ENCODE measurements at regions not wholly inside any gene's neighbourhood (a gene's known extent, or its start where the extent isn't known, plus 50 kb on each side); places are given as distances from the start of the nearest gene placed in this dataset.

DNA sequence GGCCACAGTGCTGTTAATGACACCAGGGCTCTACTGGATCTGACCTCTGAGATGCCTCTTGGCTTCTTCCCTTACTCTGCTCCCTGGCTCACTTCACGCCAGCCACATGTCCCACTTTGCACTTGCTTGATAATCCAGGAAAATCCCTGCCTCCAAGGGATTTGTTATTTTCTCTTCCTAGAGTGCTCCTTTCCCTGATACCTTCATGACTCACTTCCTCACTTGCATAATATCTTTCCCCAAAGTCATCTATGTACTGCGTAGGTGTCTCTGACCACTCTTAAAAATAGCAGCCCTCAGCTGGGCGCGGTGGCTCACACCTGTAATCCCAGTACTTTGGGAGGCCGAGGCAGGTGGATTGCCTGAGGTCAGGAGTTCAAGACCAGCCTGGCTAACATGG is 572.3 kb downstream of the PLCL1 start:
- H3K4me2 ChIP-seq: no peak overlapping the region; a peak in 1 of 22 replicates
- no peak overlapping the region for H3K27ac ChIP-seq
- H4K20me1 ChIP-seq: no peaks in the 10 kb centered on the region
- no peaks in the 10 kb centered on the region for H3K27me3 ChIP-seq
- no peak for TF ChIP-seq Cebpa-rat (IDR thresholded peaks at IDR 0.05)
- H3K9me3 ChIP-seq (replicated peaks in 1 of 11): no peaks in the 10 kb centered on the region
- H3K4me1 ChIP-seq: peaks cover 0 to 20% (median 12%) of the 10 kb centered on the region in 10 experiments; a peak in 13 of 20 replicates
- H3K9ac ChIP-seq: no peak overlapping the region
- H3K4me3 ChIP-seq: no peak overlapping the region
- no peaks in the 10 kb centered on the region for H3K36me3 ChIP-seq

DNA sequence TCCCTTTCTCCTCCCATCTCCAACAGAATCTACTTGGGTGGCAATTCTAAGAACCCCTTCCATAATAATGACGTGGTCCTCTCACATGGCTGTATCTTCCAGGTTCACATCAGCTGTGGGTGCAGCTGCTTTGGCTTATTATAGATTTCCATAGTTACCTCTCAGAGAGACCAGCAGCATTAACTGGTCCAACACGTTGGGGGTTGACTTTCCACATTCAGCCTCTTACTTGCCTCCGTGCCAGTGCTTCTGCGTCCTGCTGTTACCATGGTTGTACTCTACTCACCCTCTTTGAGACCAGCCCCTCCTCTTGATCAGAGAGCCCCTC is 570.7 kb downstream of the PLCL1 start:
- no peaks in the 10 kb centered on the region for H4K20me1 ChIP-seq
- H3K4me3 ChIP-seq: no peak overlapping the region
- no peaks in the 10 kb centered on the region for H3K36me3 ChIP-seq
- no peaks in the 10 kb centered on the region for H3K9me3 ChIP-seq (replicated peaks in 1 of 11)
- no peak overlapping the region for H3K27ac ChIP-seq
- peaks cover 0 to 22% (median 14%) of the 10 kb centered on the region in 10 experiments; a peak in 14 of 20 replicates for H3K4me1 ChIP-seq
- no peak overlapping the region for H3K9ac ChIP-seq
- no peaks in the 10 kb centered on the region for H3K27me3 ChIP-seq
- peak overlapping the region in 3 of 11 experiments; percentile 23 to 46 (median 23); a peak in 5 of 22 replicates for H3K4me2 ChIP-seq
- no peak for TF ChIP-seq Cebpa-rat (IDR thresholded peaks at IDR 0.05)

DNA sequence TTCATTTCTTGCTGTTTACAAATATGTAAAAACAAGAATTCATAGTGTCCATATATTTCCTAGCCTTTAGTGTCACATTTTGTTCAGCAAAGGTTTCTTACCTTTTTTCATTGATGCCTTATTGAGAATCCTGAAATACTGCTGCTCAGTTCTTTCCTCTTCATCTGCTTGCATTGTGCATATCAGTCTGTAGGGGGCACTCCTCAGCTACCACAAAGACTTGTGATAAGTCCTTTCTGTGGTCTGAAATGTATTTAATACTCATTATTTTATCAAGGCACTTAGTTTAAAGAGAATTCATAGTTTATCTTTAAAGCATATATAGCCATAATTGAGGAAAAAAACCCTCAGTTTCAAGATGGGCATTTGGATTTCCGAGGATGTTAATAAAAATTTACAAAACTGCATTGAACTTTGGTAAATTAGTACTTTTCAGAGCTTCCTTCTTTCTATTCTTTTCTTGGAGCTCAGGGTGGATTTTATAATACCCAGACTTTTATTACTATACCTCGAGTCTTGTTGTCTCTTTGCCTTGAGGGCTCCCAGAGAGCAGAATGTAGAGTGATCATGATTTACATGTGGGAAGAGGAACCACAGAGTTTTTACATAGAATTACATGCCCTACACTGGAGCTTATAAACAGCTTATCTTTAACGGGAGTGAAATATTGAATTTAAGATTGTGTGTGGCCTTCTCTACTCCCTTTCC is 570.1 kb downstream of the PLCL1 start:
- no peaks in the 10 kb centered on the region for H3K9me3 ChIP-seq (replicated peaks in 1 of 11)
- no peak overlapping the region for H3K27ac ChIP-seq
- H3K4me3 ChIP-seq: no peak overlapping the region
- no peaks in the 10 kb centered on the region for H3K27me3 ChIP-seq
- no peak for TF ChIP-seq Cebpa-rat (IDR thresholded peaks at IDR 0.05)
- H3K9ac ChIP-seq: no peak overlapping the region
- peaks cover 0 to 22% (median 14%) of the 10 kb centered on the region in 10 experiments; a peak in 14 of 20 replicates for H3K4me1 ChIP-seq
- H3K36me3 ChIP-seq: no peaks in the 10 kb centered on the region
- H3K4me2 ChIP-seq: peak overlapping the region in 3 of 11 experiments; percentile 23 to 46 (median 23); a peak in 5 of 22 replicates
- no peaks in the 10 kb centered on the region for H4K20me1 ChIP-seq

DNA sequence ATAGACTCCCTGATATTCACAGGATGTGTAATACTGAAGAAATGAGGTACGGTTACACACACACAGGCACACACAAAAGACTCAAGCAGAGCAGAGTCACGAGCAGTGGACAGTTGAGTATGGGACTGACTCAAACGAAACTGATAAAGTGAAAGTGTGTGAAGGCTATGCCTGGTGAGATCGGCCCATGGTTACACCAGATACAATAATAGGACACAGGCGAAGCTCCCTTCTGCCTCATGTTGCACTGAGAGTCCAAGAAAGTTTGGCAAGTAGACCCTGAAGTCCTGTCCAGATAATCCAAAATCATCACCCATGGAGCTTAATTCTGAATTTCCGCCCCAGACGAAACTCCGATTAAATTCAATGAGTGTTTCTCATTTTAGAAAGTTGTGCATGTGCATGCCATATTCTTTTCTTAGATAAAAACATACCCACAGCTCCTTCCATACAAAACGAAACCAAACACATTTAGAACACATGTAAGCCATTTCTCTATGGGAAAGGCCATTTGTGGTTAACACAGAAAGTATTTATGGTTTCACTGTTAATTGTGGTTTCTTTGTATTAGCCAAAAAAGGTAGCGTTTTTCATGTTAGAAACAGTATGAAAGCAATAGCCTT is 567.6 kb downstream of the PLCL1 start:
- H3K9ac ChIP-seq: peak overlapping the region in 9 of 11 experiments; percentile 13 to 68 (median 44); a peak in 16 of 22 replicates
- peak overlapping the region; percentile 29 to 62 (median 48); a peak in 17 of 20 replicates for H3K4me3 ChIP-seq

DNA sequence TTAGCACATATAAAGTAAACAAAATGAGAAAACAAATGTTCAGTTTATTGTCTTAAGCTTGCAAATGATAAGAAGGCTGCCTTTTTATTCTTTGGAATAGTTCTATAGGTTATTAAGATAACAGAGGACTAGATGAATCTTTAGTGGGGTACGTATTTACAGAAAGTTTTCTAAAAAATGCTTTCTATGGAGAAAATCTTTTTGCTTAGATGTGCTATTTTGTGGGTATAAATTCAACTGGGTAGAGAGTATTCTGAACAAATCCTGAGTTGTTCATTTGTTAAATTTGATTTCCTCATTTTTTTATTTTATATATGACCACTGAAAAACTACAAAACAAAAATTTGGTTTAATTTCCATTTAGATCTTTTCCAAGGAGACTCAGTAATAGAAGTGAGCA is 566.9 kb downstream of the PLCL1 start:
- Histone ChIP-seq H3K4me2 (peak overlapping the region in 9 of 11 experiments; percentile 63 to 97 (median 82); a peak in 14 of 22 replicates), H3K4me3 (peak overlapping the region in 2 of 10 experiments; percentile 43 to 53; a peak in 2 of 20 replicates), H3K36me3 (no peaks in the 10 kb centered on the region), H3K9ac (no peak overlapping the region; a peak in 1 of 22 replicates), H3K27me3 (no peaks in the 10 kb centered on the region), H3K27ac (no peak overlapping the region; a peak in 1 of 22 replicates), H3K9me3 (replicated peaks in 1 of 11) (no peaks in the 10 kb centered on the region), H4K20me1 (no peaks in the 10 kb centered on the region), H3K4me1 (peaks cover 0 to 22% (median 14%) of the 10 kb centered on the region in 10 experiments; a peak in 14 of 20 replicates)
- TF ChIP-seq Cebpa-rat (IDR thresholded peaks at IDR 0.05): no peak

More for the DNA sequence above, 567.6 kb downstream of the PLCL1 start:
- H4K20me1 ChIP-seq: no peaks in the 10 kb centered on the region
- no peak for TF ChIP-seq Cebpa-rat (IDR thresholded peaks at IDR 0.05)
- H3K9me3 ChIP-seq (replicated peaks in 1 of 11): no peaks in the 10 kb centered on the region
- peak overlapping the region in 8 of 11 experiments; percentile 18 to 68 (median 30); a peak in 13 of 22 replicates for H3K27ac ChIP-seq
- no peaks in the 10 kb centered on the region for H3K36me3 ChIP-seq
- peaks cover 0 to 22% (median 14%) of the 10 kb centered on the region in 10 experiments; a peak in 14 of 20 replicates for H3K4me1 ChIP-seq
- peak overlapping the region; percentile 63 to 97 (median 80) for H3K4me2 ChIP-seq
- H3K27me3 ChIP-seq: no peaks in the 10 kb centered on the region

DNA sequence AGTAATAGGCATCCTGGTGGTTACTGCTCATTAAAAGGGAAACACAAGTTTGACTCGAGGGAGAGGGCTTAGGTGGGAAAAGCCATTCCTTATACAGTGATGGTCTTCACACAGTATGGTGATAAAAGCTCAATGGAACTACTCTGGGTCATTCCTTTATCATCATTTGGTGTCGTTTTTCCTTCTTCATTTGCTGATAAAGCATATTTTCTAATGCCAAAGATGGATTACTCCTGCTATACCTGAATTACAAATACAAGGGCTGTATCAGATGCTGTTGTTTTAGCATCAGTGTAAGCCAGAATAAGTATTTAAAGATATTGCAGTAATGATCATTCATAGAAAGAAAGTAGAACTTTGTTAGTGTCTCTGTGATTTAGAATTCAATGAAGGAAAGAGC is 563.7 kb downstream of the PLCL1 start:
- no peak overlapping the region for H3K4me3 ChIP-seq

DNA sequence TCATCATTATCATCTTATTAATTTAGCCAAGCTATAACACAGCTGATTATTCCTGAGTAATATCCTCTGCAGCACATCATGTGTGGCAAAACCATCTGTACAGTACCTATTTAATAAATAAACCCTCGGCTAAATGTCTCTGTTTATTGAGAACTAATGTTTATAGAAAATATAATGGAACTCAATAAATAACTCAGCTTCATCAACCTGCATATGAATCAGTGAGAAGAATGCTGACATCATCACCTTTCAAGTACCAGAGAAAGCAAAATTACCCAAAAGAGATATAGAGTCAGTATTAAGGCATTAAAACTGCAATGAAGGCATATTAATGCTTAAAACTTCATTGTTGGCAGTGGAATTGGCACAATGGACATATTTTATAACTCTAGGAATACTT is 558.3 kb downstream of the PLCL1 start:
- Histone ChIP-seq H4K20me1 (no peaks in the 10 kb centered on the region), H3K4me1 (no peaks in the 10 kb centered on the region), H3K9ac (no peak overlapping the region), H3K9me3 (replicated peaks in 1 of 11) (no peaks in the 10 kb centered on the region), H3K27ac (no peak overlapping the region), H3K4me3 (no peak overlapping the region), H3K36me3 (no peaks in the 10 kb centered on the region), H3K27me3 (no peaks in the 10 kb centered on the region), H3K4me2 (no peak overlapping the region)
- TF ChIP-seq Cebpa-rat (IDR thresholded peaks at IDR 0.05): no peak

More for the DNA sequence above, 563.7 kb downstream of the PLCL1 start:
- Histone ChIP-seq H4K20me1 (no peaks in the 10 kb centered on the region), H3K27ac (no peak overlapping the region), H3K9me3 (replicated peaks in 1 of 11) (no peaks in the 10 kb centered on the region), H3K9ac (no peak overlapping the region), H3K4me1 (peaks cover 0 to 20% (median 13%) of the 10 kb centered on the region in 10 experiments; a peak in 14 of 20 replicates), H3K27me3 (no peaks in the 10 kb centered on the region), H3K36me3 (no peaks in the 10 kb centered on the region), H3K4me2 (no peak overlapping the region)
- no peak for TF ChIP-seq Cebpa-rat (IDR thresholded peaks at IDR 0.05)

DNA sequence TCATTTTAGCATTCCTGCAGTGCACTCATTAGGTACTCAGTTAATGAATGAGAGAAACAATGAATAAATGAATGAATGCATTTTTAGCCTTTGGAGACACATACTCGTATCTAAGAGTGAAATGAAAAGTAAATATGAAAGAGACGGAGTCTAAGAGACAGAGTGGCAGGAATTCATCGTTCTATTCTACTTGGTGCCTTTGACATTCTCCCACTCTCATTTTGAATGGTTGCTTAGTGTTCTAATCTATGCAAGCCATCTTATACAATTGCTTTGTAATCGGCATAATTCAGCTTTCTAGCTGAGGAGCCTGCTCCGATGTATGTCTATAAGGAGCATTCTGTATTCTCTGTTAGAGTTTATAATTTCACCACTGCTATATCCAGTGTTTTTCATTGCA is 554.9 kb downstream of the PLCL1 start:
- Histone ChIP-seq H3K9me3 (replicated peaks in 1 of 11) (no peaks in the 10 kb centered on the region), H3K4me3 (no peak overlapping the region), H3K4me1 (no peaks in the 10 kb centered on the region), H3K9ac (no peak overlapping the region), H3K27me3 (no peaks in the 10 kb centered on the region), H3K27ac (no peak overlapping the region), H3K36me3 (no peaks in the 10 kb centered on the region), H4K20me1 (no peaks in the 10 kb centered on the region), H3K4me2 (no peak overlapping the region)
- no peak for TF ChIP-seq Cebpa-rat (IDR thresholded peaks at IDR 0.05)

DNA sequence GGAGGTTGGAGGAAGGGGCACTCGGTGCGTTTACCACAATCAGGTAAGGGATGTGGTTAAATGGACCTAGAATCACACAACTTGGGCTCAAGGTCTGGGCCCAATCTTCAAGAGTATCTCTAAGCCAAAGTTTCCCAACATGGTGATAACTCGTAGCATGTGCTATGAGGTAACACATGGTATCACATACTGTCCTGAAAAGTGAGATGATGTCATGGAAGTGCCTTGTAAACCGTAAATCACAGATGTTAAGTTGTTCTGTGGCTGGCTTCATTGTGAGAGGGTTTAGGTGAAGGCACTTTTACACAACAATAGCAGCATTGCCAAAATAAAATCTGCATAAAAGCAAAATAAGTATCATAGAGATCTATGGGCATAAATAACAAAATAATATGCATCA is 551.8 kb downstream of the PLCL1 start:
- no peak for TF ChIP-seq Cebpa-rat (IDR thresholded peaks at IDR 0.05)
- H3K27me3 ChIP-seq: no peaks in the 10 kb centered on the region
- H3K4me3 ChIP-seq: no peak overlapping the region
- no peaks in the 10 kb centered on the region for H3K9me3 ChIP-seq (replicated peaks in 1 of 11)
- no peaks in the 10 kb centered on the region for H3K36me3 ChIP-seq
- H3K27ac ChIP-seq: no peak overlapping the region
- H3K9ac ChIP-seq: no peak overlapping the region
- H3K4me2 ChIP-seq: no peak overlapping the region
- H3K4me1 ChIP-seq: no peaks in the 10 kb centered on the region
- H4K20me1 ChIP-seq: no peaks in the 10 kb centered on the region

Measured in BLaER1 treated with 17β-estradiol and CSF1 and Interleukin-3, amounts not matched to agents 10 nM and 100 nM (cell line).